K562 (cell line): ENCODE measurements at regions not wholly inside any gene's neighbourhood (a gene's known extent, or its start where the extent isn't known, plus 50 kb on each side); places are given as distances from the start of the nearest gene placed in this dataset.

Experiments used
- ATAC-seq: fragments of 200-7000 bp; cut with Tn5 transposase; 3 replicates; pipeline ENCODE4 v1.9.1; 2020; ENCODE audit warnings: moderate library complexity
- BruUV-seq: library from RNA; stranded (reverse); fragments of 400-500 nt; replicated peaks from 2 replicates; lab custom pipeline; 2021; lab: Mats Ljungman, UMichigan
- CTCF ChIA-PET: fragments of 300-600 bp; formaldehyde crosslinking; extraction: SDS; loops from one replicate; lab custom pipeline; 2021; ENCODE audit warnings: low intra/inter-chr PET ratio; lab: Yijun Ruan, JAX
- POLR2A ChIA-PET: fragments of 300-600, 350-650 bp; sonication (Branson Sonifier 250); formaldehyde crosslinking; extraction: SDS; loops from one replicate; lab custom pipeline; 2021; ENCODE audit warnings: antibody characterized with exemption, inconsistent platforms; lab: Yijun Ruan, JAX
- DNase-seq, 4 experiments: peaks; one replicate each; pipeline versions ENCODE4 v3.0.0 to v3.0.0-alpha.2; 2011 to 2018; ENCODE audit warnings: low spot score in 3 of 4, mixed read lengths in 3 of 4; ENCODE audit errors: extremely low read depth in 1 of 4
- FAIRE-seq: peaks from 2 replicates; lab custom pipeline; 2011; peaks lifted over from hg19 to GRCh38; lab: Jason Lieb, UNC
- H2AFZ ChIP-seq: 2 replicates; pipeline ENCODE4 v1.6.0; 2011; ENCODE audit warnings: low read depth, low read length, control low read depth, inconsistent platforms
- H3K27ac ChIP-seq: fragments of 200-600 bp; 3 replicates; pipeline ENCODE4 v1.8.0; 2011; ENCODE audit warnings: low read depth, mild to moderate bottlenecking, control low read depth, inconsistent platforms, low read length, moderate library complexity, mixed read lengths; ENCODE audit errors: extremely low read depth
- H3K27me3 ChIP-seq, 2 experiments: fragments of 300-600 bp in 1 of 2; 2 replicates in 1 of 2; 3 replicates in 1 of 2; pipeline versions ENCODE4 v1.6.0 to v1.8.0; 2011; ENCODE audit warnings: inconsistent platforms in 2 of 2, low read length in 2 of 2, mild to moderate bottlenecking in 1 of 2, mixed read lengths in 1 of 2, moderate library complexity in 1 of 2; ENCODE audit not compliant: control insufficient read depth in 2 of 2, insufficient read depth in 2 of 2
- H3K36me3 ChIP-seq: fragments of 300-600 bp; 3 replicates; pipeline ENCODE4 v1.8.0; 2011; ENCODE audit warnings: mild to moderate bottlenecking, low read length, inconsistent platforms; ENCODE audit not compliant: control insufficient read depth, insufficient read depth
- H3K4me1 ChIP-seq, 2 experiments: fragments of 200-600 bp in 1 of 2; replicated peaks in 1 of 2; 2 replicates in 1 of 2; 3 replicates in 1 of 2; pipeline versions ENCODE4 v1.5.1 to v1.8.0; 2011; ENCODE audit warnings: inconsistent platforms in 2 of 2, low read length in 2 of 2, mild to moderate bottlenecking in 1 of 2, mixed read lengths in 1 of 2, moderate library complexity in 1 of 2; ENCODE audit not compliant: control insufficient read depth in 2 of 2, insufficient read depth in 2 of 2
- H3K4me2 ChIP-seq: 2 replicates; pipeline ENCODE4 v1.6.1; 2011; ENCODE audit warnings: low read length, control low read depth, inconsistent platforms, mixed read lengths; ENCODE audit not compliant: insufficient read depth
- H3K4me3 ChIP-seq: fragments of 200-600 bp; sonication (generic), shearing (Covaris generic); 2 replicates; pipeline ENCODE4 v1.5.1; 2016; ENCODE audit warnings: control low read depth, inconsistent platforms
- H3K79me2 ChIP-seq: fragments of 200-600 bp; 3 replicates; pipeline ENCODE4 v1.8.0; 2011; ENCODE audit warnings: low read length, inconsistent platforms; ENCODE audit not compliant: control insufficient read depth, insufficient read depth
- H3K9ac ChIP-seq, 2 experiments: 2 replicates each; pipeline versions ENCODE4 v1.6.0 to v1.6.1; 2011; ENCODE audit warnings: low read depth in 2 of 2, low read length in 2 of 2, control low read depth in 1 of 2, inconsistent platforms in 1 of 2, mild to moderate bottlenecking in 1 of 2, mixed read lengths in 1 of 2; ENCODE audit not compliant: insufficient read depth in 1 of 2
- H3K9me1 ChIP-seq: one replicate; pipeline ENCODE4 v1.6.0; 2011; ENCODE audit warnings: inconsistent platforms, mild to moderate bottlenecking, low read length, moderate library complexity; ENCODE audit not compliant: control insufficient read depth, insufficient read depth
- H3K9me3 ChIP-seq: replicated peaks from 2 replicates; pipeline ENCODE4 v1.5.1; 2011; ENCODE audit warnings: low read depth, low read length, inconsistent platforms; ENCODE audit not compliant: control insufficient read depth, insufficient read depth
- H4K20me1 ChIP-seq: replicated peaks from 2 replicates; pipeline ENCODE4 v1.6.1; 2011; ENCODE audit warnings: low read length, inconsistent platforms, mixed read lengths; ENCODE audit not compliant: control insufficient read depth, insufficient read depth
- HMG20A ChIP-seq: fragments of 450-650 bp; formaldehyde crosslinking; conservative IDR thresholded peaks from 2 replicates; pipeline ENCODE4 v1.4.0; 2020; ENCODE audit warnings: mild to moderate bottlenecking, mixed read lengths
- RAD51 ChIP-seq: fragments of 450-650 bp; IDR thresholded peaks from 2 replicates; pipeline ENCODE4 v1.7.1; 2016; ENCODE audit warnings: low read depth, mild to moderate bottlenecking, borderline replicate concordance
- ZNF121 ChIP-seq: sonication (generic); formaldehyde crosslinking; conservative IDR thresholded peaks from 2 replicates; pipeline ENCODE4 v1.8.0; 2022; ENCODE audit warnings: missing genetic modification reagents
- ZNF695 ChIP-seq: fragments of 450-650 bp; formaldehyde crosslinking; IDR thresholded peaks from 2 replicates; pipeline ENCODE4 v1.4.0; 2020; ENCODE audit warnings: mild to moderate bottlenecking, moderate library complexity
- ZNF830 ChIP-seq: fragments of 250-450 bp; sonication (Bioruptor Pico); IDR thresholded peaks from 2 replicates; pipeline ENCODE4 v1.5.0; 2021; ENCODE audit warnings: mild to moderate bottlenecking
- WGBS: fragments of 100-300 bp; shearing (Covaris generic); methylation state at CpG from one replicate; pipeline ENCODE4 v1.1.6; 2016; ENCODE audit warnings: low coverage, mixed read lengths; ENCODE audit not compliant: insufficient coverage; ENCODE audit errors: missing lambda C conversion rate; 5-methylcytosine and 5-hydroxymethylcytosine counted together
- in situ Hi-C: fragments of 300-500 bp; cut with MboI; formaldehyde crosslinking; loops from 4 replicates; pipeline ENCODE4 v1.15.0; 2018; ENCODE audit warnings: inconsistent platforms, mixed read lengths
- intact Hi-C: fragments of 100-400 bp; cut with micrococcal nuclease; formaldehyde crosslinking; loops from 2 replicates; pipeline ENCODE4 v1.14.2; 2022
- TF ChIP-seq, protein P1 (sequence below): sonication (generic); formaldehyde crosslinking; IDR thresholded peaks from 2 replicates; pipeline ENCODE4 v1.8.1; 2023; ENCODE audit warnings: mild to moderate bottlenecking, missing genetic modification reagents

DNA sequence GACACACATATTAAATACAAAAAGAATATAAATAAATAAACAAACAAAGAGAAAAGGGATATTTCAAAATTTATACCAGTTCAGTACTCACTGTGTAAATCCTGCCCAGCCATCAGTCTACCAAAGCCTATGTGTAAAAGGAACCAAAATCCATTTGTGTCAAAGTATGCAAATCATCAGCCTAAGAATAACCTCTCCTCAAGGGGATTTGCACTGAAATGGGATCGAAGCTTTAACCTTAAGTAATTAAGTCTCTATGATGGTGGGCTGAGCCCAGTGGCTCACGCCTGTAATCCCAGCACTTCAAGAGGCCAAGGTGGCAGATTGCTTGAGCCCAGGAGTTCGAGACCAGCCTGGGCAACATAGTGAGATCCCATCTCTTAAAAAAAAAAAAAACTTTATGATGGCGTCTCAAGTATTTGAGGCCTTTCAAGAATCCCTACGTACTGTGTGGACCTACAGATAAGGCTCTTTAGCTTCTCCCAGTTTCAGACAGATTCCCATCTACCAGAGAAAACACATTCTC, 57.8 kb upstream of the METAP2 start:
- DNase-seq = no peak
- Histone ChIP-seq H3K9me1 (no peaks in the 10 kb centered on the region), H2AFZ (no peak overlapping the region), H3K4me3 (no peak overlapping the region), H4K20me1 (no peaks in the 10 kb centered on the region), H3K4me1 (no peaks in the 10 kb centered on the region; a peak in 1 of 5 replicates), H3K4me2 (no peak overlapping the region), H3K27ac (no peak overlapping the region), H3K9me3 (no peaks in the 10 kb centered on the region), H3K79me2 (no peaks in the 10 kb centered on the region), H3K27me3 (peaks cover 3 to 11% of the 10 kb centered on the region in 2 experiments; a peak in 3 of 5 replicates), H3K36me3 (no peaks in the 10 kb centered on the region), H3K9ac (no peak overlapping the region)
- no peak for FAIRE-seq
- whole genome bisulfite sequencing = 8% methylated on average over 5 of the region's 5 CpGs
- TF ChIP-seq RAD51 (no peak), ZNF121 (CRISPR knock-in tag) (peak; percentile 80), HMG20A (CRISPR knock-in tag) (no peak), ZNF695 (CRISPR knock-in tag) (no peak)
- ATAC-seq = no peak
- no TSS peak for BruUV-seq
- in situ Hi-C loops (no loop called here), intact Hi-C loops (no loop called here)
- CTCF ChIA-PET = no interaction called here
- POLR2A ChIA-PET = interaction anchor here (1.6 kb wide), 1 partner anchor 23 kb away, joined by 3 read pairs; no protein-coding TSS in a partner anchor

DNA sequence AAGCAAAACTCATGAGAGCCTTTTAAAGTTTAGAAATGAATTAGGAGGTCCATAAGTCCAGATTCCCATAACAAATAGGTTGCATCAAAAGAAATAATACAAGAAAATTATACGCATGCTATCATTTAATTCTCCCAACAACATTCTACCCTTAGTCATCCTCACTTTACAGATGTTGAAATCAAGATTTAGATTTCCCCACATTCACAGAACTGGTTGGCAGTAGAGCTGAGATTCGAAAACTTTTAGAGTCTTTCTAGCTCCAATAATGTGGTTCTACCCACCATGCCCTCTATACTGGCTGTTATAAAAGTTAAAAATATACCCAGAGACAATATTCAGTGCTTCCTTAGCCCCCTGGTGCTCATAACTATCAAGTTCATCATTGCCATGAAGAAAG, 56.6 kb upstream of the METAP2 start:
- in situ Hi-C loops (no loop called here), intact Hi-C loops (no loop called here)
- Histone ChIP-seq H3K36me3 (no peaks in the 10 kb centered on the region), H3K27me3 (peaks cover 0 to 4% of the 10 kb centered on the region in 2 experiments; a peak in 2 of 5 replicates), H4K20me1 (no peaks in the 10 kb centered on the region), H3K4me3 (no peak overlapping the region), H3K9ac (no peak overlapping the region), H2AFZ (no peak overlapping the region), H3K79me2 (no peaks in the 10 kb centered on the region), H3K9me3 (no peaks in the 10 kb centered on the region), H3K4me2 (no peak overlapping the region), H3K4me1 (no peaks in the 10 kb centered on the region; a peak in 1 of 5 replicates), H3K27ac (no peak overlapping the region), H3K9me1 (no peaks in the 10 kb centered on the region)
- ATAC-seq = no peak
- ChIA-PET POLR2A (no interaction called here), CTCF (no interaction called here)
- WGBS = 51% methylated on average over 2 of the region's 2 CpGs
- no peak for DNase-seq
- no TSS peak for BruUV-seq
- FAIRE-seq = no peak
- no peak for TF ChIP-seq ZNF830 (CRISPR knock-in tag)
- TF ChIP-seq, protein P1, sequence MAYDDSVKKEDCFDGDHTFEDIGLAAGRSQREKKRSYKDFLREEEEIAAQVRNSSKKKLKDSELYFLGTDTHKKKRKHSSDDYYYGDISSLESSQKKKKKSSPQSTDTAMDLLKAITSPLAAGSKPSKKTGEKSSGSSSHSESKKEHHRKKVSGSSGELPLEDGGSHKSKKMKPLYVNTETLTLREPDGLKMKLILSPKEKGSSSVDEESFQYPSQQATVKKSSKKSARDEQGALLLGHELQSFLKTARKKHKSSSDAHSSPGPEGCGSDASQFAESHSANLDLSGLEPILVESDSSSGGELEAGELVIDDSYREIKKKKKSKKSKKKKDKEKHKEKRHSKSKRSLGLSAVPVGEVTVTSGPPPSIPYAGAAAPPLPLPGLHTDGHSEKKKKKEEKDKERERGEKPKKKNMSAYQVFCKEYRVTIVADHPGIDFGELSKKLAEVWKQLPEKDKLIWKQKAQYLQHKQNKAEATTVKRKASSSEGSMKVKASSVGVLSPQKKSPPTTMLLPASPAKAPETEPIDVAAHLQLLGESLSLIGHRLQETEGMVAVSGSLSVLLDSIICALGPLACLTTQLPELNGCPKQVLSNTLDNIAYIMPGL (CRISPR knock-in tag) = no peak
